ENCODE measurements at regions not wholly inside any gene's neighbourhood (a gene's known extent, or its start where the extent isn't known, plus 50 kb on each side); places are given as distances from the start of the nearest gene placed in this dataset.

DNA sequence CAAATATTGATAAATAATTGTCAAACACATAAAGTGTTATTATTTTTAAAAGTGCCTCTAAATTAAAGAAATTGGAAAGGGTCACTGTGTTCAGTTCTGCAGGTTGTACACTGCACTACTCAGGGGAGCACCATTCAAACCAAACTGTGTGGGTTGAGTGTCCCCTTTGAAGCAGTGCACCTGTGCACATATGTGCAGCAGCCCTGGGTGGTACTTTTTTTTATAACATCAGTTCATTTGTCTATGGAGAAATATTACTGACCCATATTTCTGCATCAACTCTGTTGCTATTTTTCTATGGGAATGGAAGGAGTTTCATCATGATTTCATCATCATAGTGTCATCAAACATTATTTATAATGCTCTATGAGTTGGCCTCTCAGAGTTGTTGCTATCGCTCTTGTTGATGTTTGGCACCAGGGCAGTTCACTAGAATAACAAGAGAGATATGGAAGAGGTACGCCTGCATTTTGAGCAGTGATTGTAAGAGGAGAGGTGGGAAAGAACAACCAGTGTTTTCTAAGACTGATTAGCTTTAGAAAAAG, 457.6 kb downstream of the TFAP2A start:
- TF ChIP-seq TAF1 (IDR thresholded peaks at IDR 0.05; ENCODE audit: low read depth) (no peak), EP300 (IDR thresholded peaks at IDR 0.05; ENCODE audit: borderline replicate concordance) (no peak), RAD21 (IDR thresholded peaks at IDR 0.05; ENCODE audit: low read depth) (no peak), TEAD4 (IDR thresholded peaks at IDR 0.05) (no peak), TCF12 (IDR thresholded peaks at IDR 0.05; ENCODE audit: low read depth) (no peak), FOXM1 (IDR thresholded peaks at IDR 0.05; ENCODE audit: borderline replicate concordance, low read depth) (no peak), ZBTB7A (IDR thresholded peaks at IDR 0.05; ENCODE audit: low read depth) (no peak)
- TF ChIP-seq, protein P1, sequence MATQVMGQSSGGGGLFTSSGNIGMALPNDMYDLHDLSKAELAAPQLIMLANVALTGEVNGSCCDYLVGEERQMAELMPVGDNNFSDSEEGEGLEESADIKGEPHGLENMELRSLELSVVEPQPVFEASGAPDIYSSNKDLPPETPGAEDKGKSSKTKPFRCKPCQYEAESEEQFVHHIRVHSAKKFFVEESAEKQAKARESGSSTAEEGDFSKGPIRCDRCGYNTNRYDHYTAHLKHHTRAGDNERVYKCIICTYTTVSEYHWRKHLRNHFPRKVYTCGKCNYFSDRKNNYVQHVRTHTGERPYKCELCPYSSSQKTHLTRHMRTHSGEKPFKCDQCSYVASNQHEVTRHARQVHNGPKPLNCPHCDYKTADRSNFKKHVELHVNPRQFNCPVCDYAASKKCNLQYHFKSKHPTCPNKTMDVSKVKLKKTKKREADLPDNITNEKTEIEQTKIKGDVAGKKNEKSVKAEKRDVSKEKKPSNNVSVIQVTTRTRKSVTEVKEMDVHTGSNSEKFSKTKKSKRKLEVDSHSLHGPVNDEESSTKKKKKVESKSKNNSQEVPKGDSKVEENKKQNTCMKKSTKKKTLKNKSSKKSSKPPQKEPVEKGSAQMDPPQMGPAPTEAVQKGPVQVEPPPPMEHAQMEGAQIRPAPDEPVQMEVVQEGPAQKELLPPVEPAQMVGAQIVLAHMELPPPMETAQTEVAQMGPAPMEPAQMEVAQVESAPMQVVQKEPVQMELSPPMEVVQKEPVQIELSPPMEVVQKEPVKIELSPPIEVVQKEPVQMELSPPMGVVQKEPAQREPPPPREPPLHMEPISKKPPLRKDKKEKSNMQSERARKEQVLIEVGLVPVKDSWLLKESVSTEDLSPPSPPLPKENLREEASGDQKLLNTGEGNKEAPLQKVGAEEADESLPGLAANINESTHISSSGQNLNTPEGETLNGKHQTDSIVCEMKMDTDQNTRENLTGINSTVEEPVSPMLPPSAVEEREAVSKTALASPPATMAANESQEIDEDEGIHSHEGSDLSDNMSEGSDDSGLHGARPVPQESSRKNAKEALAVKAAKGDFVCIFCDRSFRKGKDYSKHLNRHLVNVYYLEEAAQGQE (IDR thresholded peaks at IDR 0.05; ENCODE audit: low read depth), result no peak
- TF ChIP-seq, protein P2, sequence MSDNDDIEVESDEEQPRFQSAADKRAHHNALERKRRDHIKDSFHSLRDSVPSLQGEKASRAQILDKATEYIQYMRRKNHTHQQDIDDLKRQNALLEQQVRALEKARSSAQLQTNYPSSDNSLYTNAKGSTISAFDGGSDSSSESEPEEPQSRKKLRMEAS (IDR thresholded peaks at IDR 0.05), result no peak
- TF ChIP-seq, protein P3, sequence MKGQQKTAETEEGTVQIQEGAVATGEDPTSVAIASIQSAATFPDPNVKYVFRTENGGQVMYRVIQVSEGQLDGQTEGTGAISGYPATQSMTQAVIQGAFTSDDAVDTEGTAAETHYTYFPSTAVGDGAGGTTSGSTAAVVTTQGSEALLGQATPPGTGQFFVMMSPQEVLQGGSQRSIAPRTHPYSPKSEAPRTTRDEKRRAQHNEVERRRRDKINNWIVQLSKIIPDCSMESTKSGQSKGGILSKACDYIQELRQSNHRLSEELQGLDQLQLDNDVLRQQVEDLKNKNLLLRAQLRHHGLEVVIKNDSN (IDR thresholded peaks at IDR 0.05), result no peak

Measured in Ishikawa (cell line).